ENCODE measurements at regions not wholly inside any gene's neighbourhood (a gene's known extent, or its start where the extent isn't known, plus 50 kb on each side); places are given as distances from the start of the nearest gene placed in this dataset.
"Not testable (repeated sequence)": the region's sequence is repeated elsewhere in the genome, so short reads cannot be mapped to it uniquely, and the experiment has no call there.

- H3K9me3 ChIP-seq (ENCODE audit: control insufficient read depth, low read length), result not testable (repeated sequence)
Measured at GRCh38 chrX:139341855-139342593, 188.5 kb upstream of the F9 start.

GRCh38 chrX:139332441-139332840, 198.1 kb upstream of the F9 start:
- no peaks in the 10 kb centered on the region for H3K36me3 ChIP-seq (ENCODE audit: control insufficient read depth, insufficient read depth, low read length)
- H3K27me3 ChIP-seq (ENCODE audit: control insufficient read depth, insufficient read depth, low read length), result no peaks in the 10 kb centered on the region
- H3K4me3 ChIP-seq (ENCODE audit: low read length), result no peak overlapping the region
- no peaks in the 10 kb centered on the region for H3K9me3 ChIP-seq (ENCODE audit: control insufficient read depth, low read length)
- H3K9ac ChIP-seq (ENCODE audit: low read length), result no peak overlapping the region
- no peaks in the 10 kb centered on the region for H3K4me1 ChIP-seq (ENCODE audit: control insufficient read depth, insufficient read depth, low read length)

More at GRCh38 chrX:139341855-139342593, 188.5 kb upstream of the F9 start:
- H3K4me1 ChIP-seq (ENCODE audit: control insufficient read depth, insufficient read depth, low read length); H3K27me3 ChIP-seq (ENCODE audit: control insufficient read depth, insufficient read depth, low read length); H3K4me3 ChIP-seq (ENCODE audit: low read length); H3K36me3 ChIP-seq (ENCODE audit: control insufficient read depth, insufficient read depth, low read length); H3K9ac ChIP-seq (ENCODE audit: low read length): not testable (repeated sequence)

- no peak overlapping the region for H3K9ac ChIP-seq (ENCODE audit: low read length)
- H3K9me3 ChIP-seq (ENCODE audit: control insufficient read depth, low read length), result no peaks in the 10 kb centered on the region
- no peaks in the 10 kb centered on the region for H3K36me3 ChIP-seq (ENCODE audit: control insufficient read depth, insufficient read depth, low read length)
- H3K4me1 ChIP-seq (ENCODE audit: control insufficient read depth, insufficient read depth, low read length), result no peaks in the 10 kb centered on the region
- no peak overlapping the region for H3K4me3 ChIP-seq (ENCODE audit: low read length)
- H3K27me3 ChIP-seq (ENCODE audit: control insufficient read depth, insufficient read depth, low read length), result no peaks in the 10 kb centered on the region
Measured at GRCh38 chrX:139327355-139327754, 203.2 kb upstream of the F9 start.

- Histone ChIP-seq H3K9me3 (ENCODE audit: control insufficient read depth, low read length) (no peaks in the 10 kb centered on the region), H3K27me3 (ENCODE audit: control insufficient read depth, insufficient read depth, low read length) (no peaks in the 10 kb centered on the region), H3K9ac (ENCODE audit: low read length) (no peak overlapping the region), H3K4me1 (ENCODE audit: control insufficient read depth, insufficient read depth, low read length) (no peaks in the 10 kb centered on the region), H3K36me3 (ENCODE audit: control insufficient read depth, insufficient read depth, low read length) (no peaks in the 10 kb centered on the region), H3K4me3 (ENCODE audit: low read length) (no peak overlapping the region)
Measured at GRCh38 chrX:139324756-139325155, 205.8 kb upstream of the F9 start.

- not testable (repeated sequence) for H3K4me3 ChIP-seq (ENCODE audit: low read length); H3K4me1 ChIP-seq (ENCODE audit: control insufficient read depth, insufficient read depth, low read length); H3K9ac ChIP-seq (ENCODE audit: low read length); H3K9me3 ChIP-seq (ENCODE audit: control insufficient read depth, low read length); H3K27me3 ChIP-seq (ENCODE audit: control insufficient read depth, insufficient read depth, low read length); H3K36me3 ChIP-seq (ENCODE audit: control insufficient read depth, insufficient read depth, low read length)
Measured at GRCh38 chrX:139320661-139321354, 209.7 kb upstream of the F9 start.

GRCh38 chrX:139306675-139307074, 223.9 kb upstream of the F9 start:
- not testable (repeated sequence) for H3K27me3 ChIP-seq (ENCODE audit: control insufficient read depth, insufficient read depth, low read length); H3K9me3 ChIP-seq (ENCODE audit: control insufficient read depth, low read length); H3K4me3 ChIP-seq (ENCODE audit: low read length); H3K4me1 ChIP-seq (ENCODE audit: control insufficient read depth, insufficient read depth, low read length); H3K36me3 ChIP-seq (ENCODE audit: control insufficient read depth, insufficient read depth, low read length); H3K9ac ChIP-seq (ENCODE audit: low read length)

GRCh38 chrX:139304471-139304870, 226.1 kb upstream of the F9 start:
- Histone ChIP-seq H3K4me1 (ENCODE audit: control insufficient read depth, insufficient read depth, low read length) (no peaks in the 10 kb centered on the region), H3K4me3 (ENCODE audit: low read length) (no peak overlapping the region), H3K9me3 (ENCODE audit: control insufficient read depth, low read length) (no peaks in the 10 kb centered on the region), H3K27me3 (ENCODE audit: control insufficient read depth, insufficient read depth, low read length) (no peaks in the 10 kb centered on the region), H3K9ac (ENCODE audit: low read length) (no peak overlapping the region), H3K36me3 (ENCODE audit: control insufficient read depth, insufficient read depth, low read length) (no peaks in the 10 kb centered on the region)

- Histone ChIP-seq H3K36me3 (ENCODE audit: control insufficient read depth, insufficient read depth, low read length) (no peaks in the 10 kb centered on the region), H3K9ac (ENCODE audit: low read length) (no peak overlapping the region), H3K9me3 (ENCODE audit: control insufficient read depth, low read length) (no peaks in the 10 kb centered on the region), H3K4me3 (ENCODE audit: low read length) (no peak overlapping the region), H3K27me3 (ENCODE audit: control insufficient read depth, insufficient read depth, low read length) (no peaks in the 10 kb centered on the region), H3K4me1 (ENCODE audit: control insufficient read depth, insufficient read depth, low read length) (no peaks in the 10 kb centered on the region)
Measured at GRCh38 chrX:139299309-139299708, 231.2 kb upstream of the F9 start.

- Histone ChIP-seq H3K9ac (ENCODE audit: low read length) (no peak overlapping the region), H3K4me3 (ENCODE audit: low read length) (no peak overlapping the region), H3K4me1 (ENCODE audit: control insufficient read depth, insufficient read depth, low read length) (no peaks in the 10 kb centered on the region), H3K9me3 (ENCODE audit: control insufficient read depth, low read length) (no peaks in the 10 kb centered on the region), H3K27me3 (ENCODE audit: control insufficient read depth, insufficient read depth, low read length) (no peaks in the 10 kb centered on the region), H3K36me3 (ENCODE audit: control insufficient read depth, insufficient read depth, low read length) (no peaks in the 10 kb centered on the region)
Measured at GRCh38 chrX:139298437-139298836, 232.1 kb upstream of the F9 start.

- H3K4me3 ChIP-seq (ENCODE audit: low read length), result no peak overlapping the region
- H3K36me3 ChIP-seq (ENCODE audit: control insufficient read depth, insufficient read depth, low read length), result no peaks in the 10 kb centered on the region
- no peaks in the 10 kb centered on the region for H3K4me1 ChIP-seq (ENCODE audit: control insufficient read depth, insufficient read depth, low read length)
- H3K27me3 ChIP-seq (ENCODE audit: control insufficient read depth, insufficient read depth, low read length), result no peaks in the 10 kb centered on the region
- H3K9me3 ChIP-seq (ENCODE audit: control insufficient read depth, low read length), result no peaks in the 10 kb centered on the region
- H3K9ac ChIP-seq (ENCODE audit: low read length), result no peak overlapping the region
Measured at GRCh38 chrX:139297638-139298037, 232.9 kb upstream of the F9 start.

- Histone ChIP-seq H3K9ac (ENCODE audit: low read length) (no peak overlapping the region), H3K27me3 (ENCODE audit: control insufficient read depth, insufficient read depth, low read length) (no peaks in the 10 kb centered on the region), H3K36me3 (ENCODE audit: control insufficient read depth, insufficient read depth, low read length) (no peaks in the 10 kb centered on the region), H3K4me3 (ENCODE audit: low read length) (no peak overlapping the region), H3K9me3 (ENCODE audit: control insufficient read depth, low read length) (no peaks in the 10 kb centered on the region), H3K4me1 (ENCODE audit: control insufficient read depth, insufficient read depth, low read length) (no peaks in the 10 kb centered on the region)
Measured at GRCh38 chrX:139293991-139294390, 236.5 kb upstream of the F9 start.

- Histone ChIP-seq H3K4me1 (ENCODE audit: control insufficient read depth, insufficient read depth, low read length) (peaks cover 4% of the 10 kb centered on the region), H3K9ac (ENCODE audit: low read length) (no peak overlapping the region), H3K9me3 (ENCODE audit: control insufficient read depth, low read length) (no peaks in the 10 kb centered on the region), H3K27me3 (ENCODE audit: control insufficient read depth, insufficient read depth, low read length) (no peaks in the 10 kb centered on the region), H3K36me3 (ENCODE audit: control insufficient read depth, insufficient read depth, low read length) (no peaks in the 10 kb centered on the region), H3K4me3 (ENCODE audit: low read length) (no peak overlapping the region)
Measured at GRCh38 chrX:139290310-139290709, 240.2 kb upstream of the F9 start.

Measured in mucosa of stomach (tissue), 1 donor.